ENCODE measurements at regions not wholly inside any gene's neighbourhood (a gene's known extent, or its start where the extent isn't known, plus 50 kb on each side); places are given as distances from the start of the nearest gene placed in this dataset.

DNA sequence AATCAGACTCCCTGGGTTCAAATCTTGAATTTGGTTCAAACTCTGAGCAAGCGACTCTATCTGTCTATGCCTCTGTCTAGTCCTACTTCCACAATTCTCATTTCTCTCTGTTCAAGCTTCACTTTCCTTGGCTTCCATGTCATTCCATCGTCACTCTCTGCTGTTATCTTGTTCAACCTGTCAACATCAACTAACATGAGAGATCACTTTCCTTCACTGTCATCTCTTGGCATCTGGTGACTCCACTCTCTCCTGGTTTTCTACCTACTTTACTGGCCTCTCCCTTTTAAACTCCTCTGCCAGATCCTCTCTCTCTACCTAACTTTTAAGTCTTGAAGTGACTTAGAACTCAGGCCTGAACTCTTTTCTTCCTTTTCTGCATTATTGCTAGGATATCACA lies 240.2 kb downstream of the BCAT1 start:
- ChIA-PET POLR2A (no interaction called here), CTCF (no interaction called here)
- TF ChIP-seq HDGF (IDR thresholded peaks at IDR 0.05; ENCODE audit: borderline replicate concordance) = no peak
- TF ChIP-seq FOXK2 (IDR thresholded peaks at IDR 0.05) = no peak
- no peak for TF ChIP-seq FOXM1 (IDR thresholded peaks at IDR 0.05; ENCODE audit: borderline replicate concordance)
- TF ChIP-seq SP1 (IDR thresholded peaks at IDR 0.05) = no peak
- TF ChIP-seq ARNT (IDR thresholded peaks at IDR 0.05) = no peak
- no peak for TF ChIP-seq TARDBP (IDR thresholded peaks at IDR 0.05)
- no peak for TF ChIP-seq ZNF384 (IDR thresholded peaks at IDR 0.05)
- TF ChIP-seq CTBP1 (IDR thresholded peaks at IDR 0.05; ENCODE audit: borderline replicate concordance) = no peak
- TF ChIP-seq NFRKB (IDR thresholded peaks at IDR 0.05) = no peak
- no peak for TF ChIP-seq L3MBTL2 (conservative IDR thresholded peaks at IDR 0.05)
- no peak for TF ChIP-seq BHLHE40 (IDR thresholded peaks at IDR 0.05; ENCODE audit: borderline replicate concordance)
- no peak for TF ChIP-seq LEF1 (IDR thresholded peaks at IDR 0.05; ENCODE audit: borderline replicate concordance)
- TF ChIP-seq PKNOX1 (IDR thresholded peaks at IDR 0.05) = no peak
- TF ChIP-seq FOXA1 (IDR thresholded peaks at IDR 0.05) = no peak
- no peak for TF ChIP-seq SUZ12 (IDR thresholded peaks at IDR 0.05)
- no peak for TF ChIP-seq ELF4 (IDR thresholded peaks at IDR 0.05)
- no peak for DNase-seq (ENCODE audit: extremely low spot score)

- TF ChIP-seq LEF1 (IDR thresholded peaks at IDR 0.05; ENCODE audit: borderline replicate concordance) (no peak), ELF4 (IDR thresholded peaks at IDR 0.05) (no peak), FOXA1 (IDR thresholded peaks at IDR 0.05) (no peak), PKNOX1 (IDR thresholded peaks at IDR 0.05) (no peak), TARDBP (IDR thresholded peaks at IDR 0.05) (no peak), FOXM1 (IDR thresholded peaks at IDR 0.05; ENCODE audit: borderline replicate concordance) (no peak), FOXK2 (IDR thresholded peaks at IDR 0.05) (no peak), ZNF384 (IDR thresholded peaks at IDR 0.05) (no peak), L3MBTL2 (conservative IDR thresholded peaks at IDR 0.05) (no peak)
- ChIA-PET POLR2A (no interaction called here), CTCF (no interaction called here)
- no peak for DNase-seq (ENCODE audit: extremely low spot score)
Observed at GRCh38 chr12:24708043-24708442, 240.9 kb downstream of the BCAT1 start.

GRCh38 chr12:24707334-24707733 lies 241.6 kb downstream of the BCAT1 start:
- TF ChIP-seq FOXK2 (IDR thresholded peaks at IDR 0.05) (no peak), L3MBTL2 (conservative IDR thresholded peaks at IDR 0.05) (no peak), FOXM1 (IDR thresholded peaks at IDR 0.05; ENCODE audit: borderline replicate concordance) (no peak), HDGF (IDR thresholded peaks at IDR 0.05; ENCODE audit: borderline replicate concordance) (no peak), CTBP1 (IDR thresholded peaks at IDR 0.05; ENCODE audit: borderline replicate concordance) (no peak), NFRKB (IDR thresholded peaks at IDR 0.05) (no peak), LEF1 (IDR thresholded peaks at IDR 0.05; ENCODE audit: borderline replicate concordance) (no peak), PKNOX1 (IDR thresholded peaks at IDR 0.05) (no peak), ZNF384 (IDR thresholded peaks at IDR 0.05) (no peak)
- ChIA-PET POLR2A (no interaction called here), CTCF (no interaction called here)
- DNase-seq (ENCODE audit: extremely low spot score) = no peak

GRCh38 chr12:24705741-24706358 lies 243.1 kb downstream of the BCAT1 start:
- DNase-seq (ENCODE audit: extremely low spot score) = no peak
- TF ChIP-seq PKNOX1 (IDR thresholded peaks at IDR 0.05) (no peak), FOXK2 (IDR thresholded peaks at IDR 0.05) (no peak), TARDBP (IDR thresholded peaks at IDR 0.05) (no peak), SP1 (IDR thresholded peaks at IDR 0.05) (no peak), LEF1 (IDR thresholded peaks at IDR 0.05; ENCODE audit: borderline replicate concordance) (no peak), NFRKB (IDR thresholded peaks at IDR 0.05) (no peak), CTBP1 (IDR thresholded peaks at IDR 0.05; ENCODE audit: borderline replicate concordance) (no peak), ELF4 (IDR thresholded peaks at IDR 0.05) (no peak)
- ChIA-PET CTCF (no interaction called here), POLR2A (no interaction called here)

DNA sequence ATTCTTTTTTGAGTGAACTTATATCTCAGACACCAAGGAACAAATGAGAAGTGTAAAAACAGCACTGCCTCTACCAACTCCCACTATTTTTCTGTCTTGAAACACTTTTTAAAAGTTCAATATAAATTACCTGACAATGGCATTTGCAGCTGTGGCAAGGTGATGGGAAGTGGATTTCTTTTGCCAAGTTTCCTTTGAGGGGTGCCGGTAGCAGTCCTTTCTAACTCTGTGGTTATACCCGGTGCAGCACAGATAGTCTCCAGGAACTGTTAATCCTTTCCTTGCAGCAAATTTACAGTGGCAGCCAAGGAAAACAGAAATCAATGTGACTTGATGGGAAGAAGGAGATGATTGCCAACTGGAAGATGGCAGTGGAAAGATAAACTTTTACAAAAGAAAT lies 243.7 kb downstream of the BCAT1 start:
- DNase-seq (ENCODE audit: extremely low spot score) = no peak
- POLR2A ChIA-PET = no interaction called here
- CTCF ChIA-PET = no interaction called here
- no peak for TF ChIP-seq ARNT (IDR thresholded peaks at IDR 0.05)
- no peak for TF ChIP-seq ZNF384 (IDR thresholded peaks at IDR 0.05)
- no peak for TF ChIP-seq L3MBTL2 (conservative IDR thresholded peaks at IDR 0.05)
- TF ChIP-seq PKNOX1 (IDR thresholded peaks at IDR 0.05) = no peak
- no peak for TF ChIP-seq FOXK2 (IDR thresholded peaks at IDR 0.05)
- TF ChIP-seq FOXA1 (IDR thresholded peaks at IDR 0.05) = no peak
- TF ChIP-seq CTBP1 (IDR thresholded peaks at IDR 0.05; ENCODE audit: borderline replicate concordance) = no peak
- no peak for TF ChIP-seq HDGF (IDR thresholded peaks at IDR 0.05; ENCODE audit: borderline replicate concordance)
- TF ChIP-seq ELF4 (IDR thresholded peaks at IDR 0.05) = no peak
